ENCODE measurements at regions not wholly inside any gene's neighbourhood (a gene's known extent, or its start where the extent isn't known, plus 50 kb on each side); places are given as distances from the start of the nearest gene placed in this dataset.
"Not testable (repeated sequence)": the region's sequence is repeated elsewhere in the genome, so short reads cannot be mapped to it uniquely, and the experiment has no call there.

- no peak for DNase-seq
- H3K9me3 ChIP-seq = peaks cover 0 to 4% (median 0%) of the 10 kb centered on the region in 4 donors
- no peaks in the 10 kb centered on the region for H3K36me3 ChIP-seq
- H3K27me3 ChIP-seq = no peaks in the 10 kb centered on the region
- TF ChIP-seq CTCF (IDR thresholded peaks at IDR 0.05) (no peak), POLR2A (IDR thresholded peaks at IDR 0.05) (no peak)
- H3K4me1 ChIP-seq = no peaks in the 10 kb centered on the region
- no peak overlapping the region for H3K4me3 ChIP-seq
- no peak overlapping the region for H3K27ac ChIP-seq
Measured at GRCh38 chrX:128807367-128807766, 715.9 kb downstream of the SMARCA1 start.

GRCh38 chrX:128805236-128805635 lies 718.1 kb downstream of the SMARCA1 start:
- DNase-seq = no peak
- Histone ChIP-seq H3K4me3 (no peak overlapping the region), H3K36me3 (no peaks in the 10 kb centered on the region), H3K4me1 (no peaks in the 10 kb centered on the region), H3K27me3 (no peaks in the 10 kb centered on the region), H3K27ac (no peak overlapping the region), H3K9me3 (peaks cover 0 to 4% (median 0%) of the 10 kb centered on the region in 4 donors)
- TF ChIP-seq POLR2A (IDR thresholded peaks at IDR 0.05) = no peak

- H3K36me3 ChIP-seq = no peaks in the 10 kb centered on the region
- no peak overlapping the region for H3K4me3 ChIP-seq
- TF ChIP-seq POLR2A (IDR thresholded peaks at IDR 0.05) = no peak
- TF ChIP-seq CTCF (IDR thresholded peaks at IDR 0.05) = no peak
- H3K9me3 ChIP-seq = peaks cover 0 to 4% (median 0%) of the 10 kb centered on the region in 4 donors
- no peaks in the 10 kb centered on the region for H3K4me1 ChIP-seq
- no peak for DNase-seq
- H3K27ac ChIP-seq = no peak overlapping the region
- H3K27me3 ChIP-seq = no peaks in the 10 kb centered on the region
Measured at GRCh38 chrX:128804828-128805227, 718.5 kb downstream of the SMARCA1 start.

GRCh38 chrX:128800138-128800537 lies 723.2 kb downstream of the SMARCA1 start:
- H3K27me3 ChIP-seq = no peaks in the 10 kb centered on the region
- no peaks in the 10 kb centered on the region for H3K4me1 ChIP-seq
- H3K4me3 ChIP-seq = no peak overlapping the region
- H3K27ac ChIP-seq = no peak overlapping the region
- no peaks in the 10 kb centered on the region for H3K9me3 ChIP-seq
- TF ChIP-seq CTCF (IDR thresholded peaks at IDR 0.05) = peak in 1 of 6 experiments; percentile 30
- no peak for TF ChIP-seq POLR2A (IDR thresholded peaks at IDR 0.05)
- no peak for DNase-seq
- H3K36me3 ChIP-seq = no peaks in the 10 kb centered on the region

- not testable (repeated sequence) for DNase-seq, H3K9me3 ChIP-seq, H3K27me3 ChIP-seq
Measured at GRCh38 chrX:128783139-128783538, 730.9 kb upstream of the ACTRT1 start.

GRCh38 chrX:128781506-128781905 lies 729.3 kb upstream of the ACTRT1 start:
- Histone ChIP-seq H3K36me3 (no peaks in the 10 kb centered on the region), H3K4me1 (no peaks in the 10 kb centered on the region), H3K9me3 (no peaks in the 10 kb centered on the region), H3K27ac (no peak overlapping the region), H3K4me3 (no peak overlapping the region), H3K27me3 (no peaks in the 10 kb centered on the region)
- TF ChIP-seq CTCF (IDR thresholded peaks at IDR 0.05) (peak in 3 of 6 experiments; percentile 29 to 50 (median 45)), POLR2A (IDR thresholded peaks at IDR 0.05) (no peak)
- peak in 2 of 3 donors; percentile 39 to 61 for DNase-seq

More at GRCh38 chrX:128783139-128783538, 730.9 kb upstream of the ACTRT1 start:
- not testable (repeated sequence) for H3K27ac ChIP-seq, H3K36me3 ChIP-seq, H3K4me3 ChIP-seq, H3K4me1 ChIP-seq

GRCh38 chrX:128780934-128781333 lies 728.7 kb upstream of the ACTRT1 start:
- no peak for DNase-seq
- H3K27me3 ChIP-seq = no peaks in the 10 kb centered on the region
- H3K9me3 ChIP-seq = no peaks in the 10 kb centered on the region
- TF ChIP-seq CTCF (IDR thresholded peaks at IDR 0.05) = no peak
- no peak for TF ChIP-seq POLR2A (IDR thresholded peaks at IDR 0.05)
- no peak overlapping the region for H3K4me3 ChIP-seq
- H3K36me3 ChIP-seq = no peaks in the 10 kb centered on the region
- H3K27ac ChIP-seq = no peak overlapping the region
- no peaks in the 10 kb centered on the region for H3K4me1 ChIP-seq

Data from Peyer's patch (tissue), 4 donors.